HG02759 (cell line): ENCODE measurements at regions not wholly inside any gene's neighbourhood (a gene's known extent, or its start where the extent isn't known, plus 50 kb on each side); places are given as distances from the start of the nearest gene placed in this dataset.
"Not testable (repeated sequence)": the region's sequence is repeated elsewhere in the genome, so short reads cannot be mapped to it uniquely, and the experiment has no call there.

Experiments used
- ATAC-seq: cut with Tn5 transposase; IDR thresholded peaks from one replicate; pipeline ENCODE4 v1.9.1; 2021; ENCODE audit warnings: mild to moderate bottlenecking, moderate library complexity; ENCODE audit not compliant: unreplicated experiment

DNA sequence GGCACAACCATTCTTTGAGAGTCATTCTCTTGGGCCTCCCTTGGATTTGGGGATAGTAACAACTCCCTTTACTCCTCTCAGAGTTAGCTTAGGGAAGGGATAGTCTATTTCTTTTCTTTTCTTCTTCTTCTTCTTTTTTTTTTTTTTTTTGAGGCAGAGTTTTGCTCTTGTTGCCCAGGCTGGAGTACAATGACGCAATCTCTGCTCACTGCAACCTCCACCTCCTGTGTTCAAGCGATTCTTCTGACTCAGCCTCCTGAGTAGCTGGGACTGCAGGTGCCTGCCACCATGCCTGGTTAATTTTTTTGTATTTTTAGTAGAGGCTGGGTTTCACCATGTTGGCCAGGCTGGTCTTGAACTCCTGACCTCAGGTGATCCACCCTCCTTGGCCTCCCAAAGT is 465.8 kb downstream of the PLCL1 start:
- not testable (repeated sequence) for ATAC-seq

DNA sequence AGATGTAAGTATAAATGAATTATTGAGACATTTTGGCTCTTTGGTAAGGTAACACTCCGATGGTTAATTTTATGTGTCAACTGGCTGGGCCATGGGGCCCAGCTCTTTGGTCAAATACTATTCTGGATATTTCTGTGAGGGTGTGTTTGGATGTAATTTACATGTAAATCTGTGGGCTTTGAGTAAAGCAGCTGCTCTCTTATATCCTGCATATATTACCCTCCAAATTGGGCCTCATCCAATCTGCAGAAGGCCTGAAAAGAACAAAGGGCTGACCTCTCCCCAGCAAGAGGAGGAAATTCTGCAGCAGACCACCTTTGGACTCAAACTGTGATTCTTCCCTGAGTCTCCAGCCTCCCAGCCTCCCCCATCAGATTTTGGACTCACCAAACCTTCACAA is 464.1 kb downstream of the PLCL1 start:
- ATAC-seq: no peak

DNA sequence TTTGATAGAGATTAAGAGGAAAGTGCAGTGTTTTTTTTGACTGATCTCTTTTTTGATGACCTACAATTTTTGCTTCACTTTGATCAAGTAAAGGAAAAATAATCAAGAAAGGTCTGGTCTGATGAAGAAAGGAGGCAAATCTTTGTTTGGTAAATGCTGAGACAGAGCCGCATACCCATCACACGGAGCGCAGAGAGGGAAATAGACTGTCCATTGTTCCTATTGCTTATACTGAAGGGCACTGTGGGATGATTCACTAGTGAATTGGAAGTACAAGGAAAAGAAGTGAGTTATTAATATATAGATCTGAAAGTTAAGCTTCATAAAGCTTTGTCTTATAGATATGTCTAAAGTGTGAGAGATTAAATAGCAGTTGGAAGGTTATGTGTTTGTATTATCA is 455.1 kb downstream of the PLCL1 start:
- ATAC-seq: no peak

DNA sequence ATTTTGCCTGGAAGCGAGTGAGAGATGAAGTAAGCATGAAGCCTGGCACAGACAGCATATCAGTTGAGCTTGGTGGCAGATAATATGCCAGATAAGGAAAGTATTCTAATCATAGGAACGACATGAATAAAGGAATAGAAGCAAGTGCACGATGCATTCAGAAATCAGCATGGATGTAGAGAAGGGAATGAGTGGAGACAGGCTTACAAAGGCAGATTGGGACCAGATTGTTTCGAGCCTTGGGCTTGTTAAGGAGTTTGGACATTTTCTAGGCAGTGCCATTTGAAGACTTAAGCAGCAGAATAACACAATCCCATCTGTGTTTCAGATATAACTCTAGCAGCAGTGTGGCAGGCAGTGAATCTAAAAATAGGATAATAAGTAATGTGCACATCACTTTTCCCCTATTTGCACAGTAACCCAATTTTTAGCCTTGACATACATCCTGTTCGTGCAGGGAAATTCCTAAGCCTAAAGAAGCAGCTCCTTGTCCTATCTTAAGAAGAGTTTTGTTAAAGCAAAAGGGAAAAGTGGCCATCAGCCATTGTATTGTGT is 450.2 kb downstream of the PLCL1 start:
- no peak for ATAC-seq

DNA sequence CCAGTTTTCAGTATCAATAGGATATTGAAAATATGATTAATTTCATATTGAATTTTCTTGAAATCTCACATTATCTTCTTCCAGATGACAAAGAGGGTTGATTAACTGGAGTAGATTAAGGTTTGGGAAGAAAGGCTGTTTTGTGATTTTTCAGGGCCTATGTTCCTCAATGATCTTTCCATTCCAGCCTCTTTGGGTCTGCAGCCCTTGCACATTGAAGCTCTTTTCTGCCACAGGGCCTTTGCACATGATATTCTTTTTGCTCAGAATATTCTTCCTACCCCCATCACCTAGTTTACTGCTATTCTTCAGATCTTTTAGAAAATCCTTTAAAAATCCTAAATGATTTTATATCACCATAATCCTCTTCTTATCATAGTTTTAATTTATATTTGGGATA is 449.6 kb downstream of the PLCL1 start:
- ATAC-seq: no peak

DNA sequence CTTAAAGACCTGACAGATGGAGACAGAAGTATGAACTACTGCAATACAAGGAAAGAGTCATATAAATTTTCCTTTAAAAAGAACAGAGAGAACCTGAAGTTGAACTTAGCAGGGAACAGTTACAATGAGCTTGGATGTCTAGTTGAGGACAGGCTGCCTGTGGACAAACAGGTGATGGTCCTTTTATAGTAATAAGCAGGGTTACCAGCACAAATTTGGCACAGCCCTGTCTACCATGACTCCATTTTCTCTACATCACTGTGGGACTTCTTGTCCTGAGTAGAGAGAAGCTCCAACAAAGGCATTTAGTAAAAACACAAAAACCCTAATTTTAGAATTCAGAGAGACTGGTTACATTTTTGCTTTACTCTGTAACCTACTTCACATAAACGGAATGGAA is 448.1 kb downstream of the PLCL1 start:
- ATAC-seq: no peak

DNA sequence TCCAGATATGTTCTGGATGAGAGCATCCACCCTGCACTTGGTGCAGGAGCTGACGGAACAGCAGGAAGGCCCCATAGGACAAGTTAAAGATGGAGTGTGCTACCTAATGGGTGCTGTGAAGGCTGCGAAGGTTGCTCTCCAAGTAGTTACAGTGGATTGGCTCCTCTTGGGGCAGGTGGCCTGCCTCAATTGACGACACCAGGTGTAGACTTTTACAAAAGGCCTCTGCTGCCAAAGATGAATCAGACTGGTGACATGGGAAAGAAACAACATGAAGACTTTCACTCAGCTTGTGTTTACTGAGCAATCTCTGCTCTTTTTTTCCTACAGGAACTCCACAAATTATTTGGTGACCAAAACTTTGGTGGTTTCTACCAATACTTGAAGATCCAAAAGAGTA is 437.7 kb downstream of the PLCL1 start:
- no peak for ATAC-seq

DNA sequence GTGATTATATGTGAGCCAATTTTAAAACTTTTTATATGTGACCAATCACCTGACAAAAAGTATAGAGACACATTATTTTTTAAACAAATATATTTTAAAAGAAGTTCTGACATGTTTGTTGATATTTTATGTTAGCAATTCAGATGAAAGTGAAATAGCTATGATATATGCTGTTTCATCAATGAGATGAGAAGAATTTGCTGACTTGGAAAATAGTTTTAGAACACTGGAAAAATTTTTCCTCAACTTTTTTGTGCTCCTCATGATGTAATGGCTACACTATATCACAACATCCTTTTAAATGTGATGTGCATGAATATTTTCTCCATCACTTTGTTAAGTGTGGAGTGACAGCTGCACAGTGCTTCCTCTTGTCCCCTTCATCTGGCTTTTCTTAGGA is 434.0 kb downstream of the PLCL1 start:
- ATAC-seq: no peak

DNA sequence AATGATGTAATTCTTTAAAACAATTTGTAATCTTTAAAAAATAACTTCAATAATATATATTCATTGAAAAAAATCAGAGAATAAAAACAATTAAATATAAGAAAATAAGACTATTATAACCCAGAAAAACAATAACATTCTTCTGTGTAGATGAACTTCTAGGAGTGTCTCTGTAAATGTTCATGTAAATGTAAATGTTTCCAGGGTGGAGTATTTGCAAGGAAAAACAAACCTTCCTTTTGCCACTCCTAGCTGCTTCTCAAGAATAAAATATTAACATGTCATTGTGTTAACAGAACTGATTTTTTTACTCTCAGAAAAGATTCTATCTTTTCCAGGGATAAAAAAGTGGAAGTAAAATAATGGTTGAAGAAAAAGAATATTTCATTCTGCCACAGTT is 431.9 kb downstream of the PLCL1 start:
- no peak for ATAC-seq

DNA sequence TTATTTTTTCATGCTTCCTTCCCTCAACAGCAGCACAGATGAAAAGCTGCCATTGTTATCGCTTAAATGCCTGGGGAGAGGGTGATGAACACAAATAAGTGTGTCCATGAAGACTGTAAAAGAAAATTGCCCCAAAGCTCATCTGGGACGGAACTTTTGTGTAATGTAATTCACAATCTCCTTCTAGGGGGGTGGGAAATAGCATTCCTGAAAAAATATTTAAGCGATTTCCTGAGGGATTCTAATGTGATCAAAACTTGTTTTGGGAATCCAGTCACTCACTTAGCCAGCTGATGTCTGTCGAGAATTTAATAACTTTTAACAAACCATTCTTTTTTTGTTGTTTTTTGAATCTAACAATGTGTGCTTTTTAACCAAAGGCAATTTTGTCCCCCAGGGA is 427.9 kb downstream of the PLCL1 start:
- ATAC-seq: no peak

DNA sequence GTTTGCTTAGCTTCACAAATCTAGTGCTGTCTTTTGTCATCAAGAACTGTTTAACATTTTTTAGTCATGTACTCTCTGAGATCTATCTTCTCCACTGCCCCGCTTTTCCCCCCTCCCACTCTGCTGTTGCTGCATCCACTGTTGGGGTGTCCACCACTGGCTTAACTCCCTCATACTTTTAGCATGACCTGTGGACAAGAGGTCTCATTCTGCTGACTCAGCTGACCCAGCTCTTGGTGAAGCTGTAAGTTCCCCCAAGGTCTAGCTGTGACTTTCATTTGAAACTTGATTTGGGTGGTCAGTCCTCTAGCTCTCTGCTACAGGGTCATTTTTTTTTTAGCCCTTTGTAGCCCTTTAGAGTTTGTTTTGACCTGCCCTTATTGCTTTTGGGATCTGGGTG is 427.2 kb downstream of the PLCL1 start:
- ATAC-seq: no peak

DNA sequence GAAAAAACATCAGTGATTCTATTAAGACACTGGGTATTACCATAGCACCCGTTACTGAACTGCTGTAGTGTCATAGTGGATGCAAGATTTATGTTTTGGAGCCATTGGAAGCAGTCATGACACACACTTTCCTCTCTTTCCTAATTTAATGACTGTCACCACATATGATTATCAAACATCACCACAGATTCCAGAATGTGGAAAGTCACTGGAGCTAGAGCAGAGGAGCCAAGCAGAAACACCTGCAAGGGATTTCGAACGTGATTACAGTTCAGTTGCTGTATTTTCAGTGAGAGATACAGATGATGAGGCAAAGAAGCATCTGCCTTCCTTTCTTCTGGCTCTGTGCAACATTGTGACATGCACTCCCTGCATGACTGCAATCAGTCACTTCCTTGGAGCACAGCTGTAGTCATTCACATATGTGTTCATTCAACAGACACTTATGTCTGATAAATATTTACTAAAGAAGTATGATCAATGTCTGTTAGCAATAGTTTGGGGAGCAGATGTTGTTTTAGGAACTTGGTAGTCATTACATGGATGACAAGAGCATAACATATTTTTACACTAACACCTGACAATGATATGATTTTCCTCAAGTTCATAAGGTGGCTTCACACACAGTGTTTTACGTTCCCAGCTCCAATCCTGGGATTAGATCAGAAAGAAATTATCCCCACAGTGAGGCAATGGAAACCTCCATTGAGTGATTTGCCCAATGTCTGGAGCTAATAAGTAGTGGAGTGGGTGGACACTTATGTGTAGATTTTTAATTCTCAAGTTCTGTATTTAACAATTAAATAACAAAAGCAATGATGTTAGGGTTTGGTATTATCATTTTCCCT is 416.6 kb downstream of the PLCL1 start:
- no peak for ATAC-seq

DNA sequence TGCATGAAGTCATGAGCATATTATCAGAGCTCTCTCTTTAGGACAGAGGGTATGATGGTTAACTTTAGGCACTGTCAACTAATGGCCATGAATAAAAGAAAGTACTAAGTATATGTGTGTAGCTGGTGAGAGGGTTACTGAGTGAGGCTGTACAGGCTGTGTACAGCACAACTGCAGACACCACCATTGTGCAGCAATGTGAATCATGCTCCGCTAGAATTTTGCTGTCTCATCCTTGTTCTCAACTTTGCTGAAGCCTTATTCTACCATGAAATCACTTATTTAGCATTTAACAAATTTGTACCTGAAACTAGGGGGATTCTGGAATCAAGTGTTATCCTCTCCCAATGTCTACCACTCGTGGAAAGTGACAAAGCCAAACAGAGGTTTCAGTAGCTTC is 414.9 kb downstream of the PLCL1 start:
- ATAC-seq: no peak

DNA sequence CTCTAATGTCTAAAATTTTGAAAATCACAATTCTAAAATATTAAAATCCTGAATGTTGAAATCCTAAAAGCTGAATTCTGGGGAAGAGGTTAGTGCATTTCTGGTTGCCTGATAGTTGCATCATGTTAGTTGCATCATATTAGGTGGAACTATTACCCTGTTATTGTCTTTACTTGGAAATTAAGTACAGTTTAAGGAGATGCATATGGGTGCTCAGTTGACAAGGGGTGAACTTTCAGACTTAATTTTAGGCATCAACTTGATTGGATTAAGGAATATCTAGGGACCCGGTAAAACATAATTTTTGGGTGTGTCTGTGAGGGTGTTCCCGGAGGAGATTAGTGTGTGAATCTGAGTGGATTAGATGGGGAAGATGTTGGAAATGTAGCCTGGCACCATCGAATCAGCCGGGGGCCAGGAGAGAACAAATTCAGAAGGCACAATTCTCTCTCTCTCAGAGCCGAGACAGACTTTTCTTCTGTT is 409.8 kb downstream of the PLCL1 start:
- no peak for ATAC-seq

DNA sequence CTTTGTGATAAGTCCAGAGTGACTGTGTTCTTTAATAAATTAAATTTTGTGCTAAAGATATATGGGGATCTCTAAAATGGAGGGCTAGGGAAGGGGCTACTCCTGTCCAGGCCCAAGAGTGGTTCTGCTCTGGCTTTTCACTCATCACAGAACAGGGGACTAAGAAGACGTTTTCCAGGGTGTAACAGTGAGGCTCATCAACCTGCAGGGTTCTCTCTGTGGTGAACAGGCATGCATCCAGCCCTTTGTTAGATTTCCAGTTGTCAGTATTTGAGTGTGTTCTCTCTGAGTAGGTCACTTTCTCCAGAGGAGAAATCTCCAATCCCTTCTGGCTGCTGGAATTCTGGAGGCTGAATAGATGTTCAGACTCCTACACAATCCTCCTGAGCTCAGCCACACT is 408.9 kb downstream of the PLCL1 start:
- ATAC-seq: no peak

DNA sequence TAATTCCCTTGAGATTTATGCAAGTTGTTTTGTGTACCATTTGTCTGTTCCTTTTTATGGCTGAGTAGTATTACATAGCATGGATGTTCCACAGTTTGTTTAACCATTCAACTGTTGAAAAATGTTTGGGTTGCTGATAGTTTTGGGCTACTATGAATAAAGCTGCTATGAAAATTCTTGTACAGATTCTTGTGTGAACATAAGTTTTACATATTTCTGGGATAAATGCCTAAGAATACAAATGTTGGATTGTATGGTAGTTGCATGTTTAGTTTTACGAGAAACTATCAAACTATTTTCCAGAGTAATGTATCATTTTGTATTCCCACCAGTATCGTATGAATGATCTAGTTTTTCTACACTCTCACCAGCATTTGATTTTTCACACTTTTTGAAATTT is 407.3 kb downstream of the PLCL1 start:
- ATAC-seq: no peak

DNA sequence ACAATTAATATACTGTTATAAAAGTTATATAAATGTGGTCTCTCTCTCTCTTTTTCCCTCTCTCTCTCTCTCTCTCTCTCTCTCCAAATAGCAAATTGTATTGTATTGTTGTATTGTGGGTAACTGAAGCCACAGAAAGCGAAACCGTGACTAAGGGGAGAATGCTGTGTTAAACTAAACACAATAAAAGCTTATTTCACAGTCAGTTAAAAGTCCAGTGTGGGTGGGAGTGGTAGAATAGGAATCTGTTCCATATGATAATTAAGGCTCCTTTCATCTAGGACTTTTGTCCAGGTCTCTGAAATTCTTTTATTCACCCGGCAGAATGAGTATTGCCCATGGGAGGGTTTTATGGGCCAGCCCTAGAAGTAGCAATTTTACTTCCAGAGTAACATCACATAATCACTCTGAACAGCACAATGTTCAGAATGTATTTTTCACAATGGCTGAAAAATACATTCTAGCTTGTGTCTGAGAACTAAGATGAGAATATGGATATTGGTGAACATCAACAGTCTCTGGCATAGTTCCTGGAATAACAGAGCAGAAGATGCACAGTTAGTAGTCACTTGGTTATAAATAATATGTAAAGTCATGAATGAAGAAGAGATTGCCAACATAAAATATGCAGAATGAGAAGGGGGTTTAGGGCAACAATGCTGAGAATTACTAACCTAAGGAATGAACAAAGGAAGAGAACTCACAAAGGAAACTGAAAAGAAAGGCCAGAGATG is 399.1 kb downstream of the PLCL1 start:
- no peak for ATAC-seq
